Stimulated activated CD8-positive, alpha-beta memory T cell treated with anti-CD3 and anti-CD28 coated beads, Interleukin-4, amount 100 ng/mL, for 4 hours (primary cell): ENCODE measurements at regions not wholly inside any gene's neighbourhood (a gene's known extent, or its start where the extent isn't known, plus 50 kb on each side); places are given as distances from the start of the nearest gene placed in this dataset.

Experiments used
- DNase-seq, 2 donors: peaks; one replicate each; pipeline ENCODE4 v3.0.0-alpha.2; 2020; ENCODE audit warnings: low read depth in 2 of 2, low spot score in 1 of 2

DNA sequence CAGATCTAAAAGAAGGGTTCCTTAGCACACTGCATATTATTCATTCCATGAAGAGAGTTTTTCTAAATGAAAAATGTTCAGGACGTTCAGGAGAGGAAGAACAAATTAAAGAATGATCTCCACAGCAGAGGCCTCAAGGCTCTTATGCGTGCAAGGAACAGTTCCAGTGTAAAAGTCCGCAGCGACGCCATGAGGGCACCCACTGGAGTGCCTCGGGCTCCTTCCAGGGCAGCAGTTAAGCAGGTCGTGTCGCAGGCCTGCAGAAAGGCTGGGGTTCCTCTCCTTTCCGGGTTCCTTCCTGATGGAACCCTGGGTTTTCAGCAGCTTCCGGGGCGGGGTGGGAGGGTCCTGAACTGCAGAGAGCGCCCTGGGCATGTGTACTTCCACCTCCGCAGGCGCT, 87.1 kb upstream of the SELENOP start:
- no peak for DNase-seq

GRCh38 chr5:42896523-42896922, 84.8 kb upstream of the SELENOP start:
- no peak for DNase-seq

GRCh38 chr5:42894057-42894456, 82.4 kb upstream of the SELENOP start:
- no peak for DNase-seq

DNA sequence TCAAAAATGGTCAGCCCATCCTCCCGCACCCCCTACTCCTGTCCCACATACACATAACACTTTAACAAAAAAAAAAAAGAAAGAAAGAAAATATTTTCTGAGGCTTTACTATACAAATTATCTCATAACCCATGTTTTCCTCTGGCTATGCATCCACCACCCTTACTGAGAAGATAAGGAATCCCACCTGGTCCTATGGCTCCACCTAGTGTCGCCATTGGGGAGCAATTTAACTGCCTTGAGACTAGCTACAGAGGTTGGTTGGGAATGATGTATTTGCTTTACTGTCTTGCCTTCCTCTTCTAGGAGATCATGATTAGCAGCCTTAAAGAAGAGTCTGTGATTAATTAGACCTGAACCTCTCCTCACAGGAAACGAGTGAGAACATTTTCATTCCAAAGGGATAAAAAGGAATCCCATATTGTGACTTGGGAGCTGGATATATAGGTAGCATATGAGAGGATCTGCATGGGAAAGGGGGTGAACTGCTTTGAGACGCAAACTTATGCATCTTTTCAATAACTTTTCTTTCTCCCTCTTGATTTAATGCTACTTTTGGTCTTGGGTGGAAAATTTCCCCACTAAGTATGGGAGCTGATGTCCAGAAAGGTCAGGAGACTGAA, 77.7 kb upstream of the SELENOP start:
- DNase-seq = no peak

DNA sequence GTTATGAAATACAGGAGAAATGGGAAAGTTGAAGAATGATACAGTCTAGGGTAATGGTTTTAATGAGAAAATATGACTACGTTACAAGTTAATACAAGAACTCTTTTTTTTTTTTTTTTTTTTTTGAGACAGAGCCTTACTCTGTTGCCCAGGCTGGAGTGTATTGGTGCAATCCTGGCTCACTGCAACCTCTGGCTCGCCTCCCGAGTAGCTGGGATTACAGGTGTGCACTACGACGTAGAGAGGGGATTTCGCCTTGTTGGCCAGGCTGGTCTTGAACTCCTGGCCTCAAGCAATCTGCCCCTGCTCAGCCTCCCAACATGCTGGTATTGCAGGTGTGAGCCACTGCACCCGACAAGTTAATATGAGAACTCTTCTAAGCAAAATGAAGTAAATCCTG, 77.1 kb upstream of the SELENOP start:
- no peak for DNase-seq

- no peak for DNase-seq
These were observed 75.9 kb upstream of the SELENOP start for GRCh38 chr5:42887575-42887974.

GRCh38 chr5:42887097-42887496, 75.4 kb upstream of the SELENOP start:
- no peak for DNase-seq

DNA sequence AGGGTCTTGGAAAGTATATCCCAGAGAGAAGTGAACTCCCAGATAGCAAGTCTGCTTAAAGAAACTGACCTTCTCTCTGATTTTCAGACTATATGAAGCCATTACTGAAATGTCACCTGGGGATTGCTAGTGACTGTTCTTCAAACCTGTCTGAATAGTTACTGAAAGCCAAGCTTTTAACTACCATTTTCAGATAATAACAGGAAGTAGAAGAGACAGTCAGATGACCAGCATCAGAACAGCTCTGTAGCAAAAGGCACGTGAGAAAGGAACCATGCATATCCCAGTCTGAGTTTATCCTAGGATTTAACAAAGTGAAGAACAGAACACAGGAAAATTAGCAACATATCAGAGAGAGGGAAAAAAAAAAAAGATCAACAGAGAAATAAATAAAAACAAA, 74.9 kb upstream of the SELENOP start:
- DNase-seq = no peak

DNA sequence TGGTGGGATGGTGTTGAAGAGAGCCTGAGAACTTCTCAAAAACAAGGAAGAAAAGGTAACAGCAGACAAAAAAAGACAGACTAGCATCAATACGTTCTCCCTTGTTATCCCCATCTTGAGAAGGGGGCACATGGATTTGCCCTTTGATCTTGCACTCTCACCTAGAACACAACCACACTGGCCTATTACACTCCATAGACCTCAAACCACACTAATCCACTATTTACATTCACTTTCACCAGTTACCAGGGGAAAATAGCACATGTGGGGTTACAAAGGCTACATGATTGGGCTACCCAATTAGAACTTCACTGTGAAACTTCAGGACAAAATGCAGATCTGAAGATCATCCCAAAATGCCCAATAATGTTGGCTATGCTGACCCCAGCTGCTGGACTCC, 72.6 kb upstream of the SELENOP start:
- DNase-seq = no peak

DNA sequence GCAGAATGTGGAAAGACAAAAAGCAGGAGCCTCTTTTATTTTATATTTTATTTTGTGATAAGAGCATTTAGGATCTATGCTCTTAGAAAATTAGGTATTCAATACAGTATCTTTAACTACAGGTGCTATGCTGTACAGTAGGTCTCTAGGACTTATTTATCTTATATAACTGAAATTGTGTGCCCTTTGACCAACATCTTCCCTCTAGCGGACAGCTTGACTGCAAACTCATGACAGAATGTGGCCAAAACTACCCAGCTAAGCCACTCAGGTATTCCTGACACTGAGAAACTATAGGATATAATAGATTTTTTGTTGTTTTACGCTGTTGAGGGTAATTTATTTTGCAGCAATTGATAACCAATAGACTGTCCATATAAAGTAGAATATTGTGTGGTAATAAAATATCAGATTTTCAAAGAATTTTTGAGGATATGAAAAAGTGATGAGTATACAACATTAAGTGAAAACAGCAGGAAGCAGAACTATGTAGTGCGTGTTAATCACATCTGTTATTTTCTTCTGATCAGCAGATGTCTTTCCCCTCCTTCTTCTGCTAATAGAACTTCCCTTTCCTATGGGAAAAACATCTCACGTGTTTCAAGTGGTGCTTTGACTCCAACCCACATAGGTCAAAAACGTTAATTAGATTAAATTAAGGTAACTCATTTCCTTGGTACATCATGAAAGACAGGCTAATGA, 69.9 kb upstream of the SELENOP start:
- DNase-seq = no peak

DNA sequence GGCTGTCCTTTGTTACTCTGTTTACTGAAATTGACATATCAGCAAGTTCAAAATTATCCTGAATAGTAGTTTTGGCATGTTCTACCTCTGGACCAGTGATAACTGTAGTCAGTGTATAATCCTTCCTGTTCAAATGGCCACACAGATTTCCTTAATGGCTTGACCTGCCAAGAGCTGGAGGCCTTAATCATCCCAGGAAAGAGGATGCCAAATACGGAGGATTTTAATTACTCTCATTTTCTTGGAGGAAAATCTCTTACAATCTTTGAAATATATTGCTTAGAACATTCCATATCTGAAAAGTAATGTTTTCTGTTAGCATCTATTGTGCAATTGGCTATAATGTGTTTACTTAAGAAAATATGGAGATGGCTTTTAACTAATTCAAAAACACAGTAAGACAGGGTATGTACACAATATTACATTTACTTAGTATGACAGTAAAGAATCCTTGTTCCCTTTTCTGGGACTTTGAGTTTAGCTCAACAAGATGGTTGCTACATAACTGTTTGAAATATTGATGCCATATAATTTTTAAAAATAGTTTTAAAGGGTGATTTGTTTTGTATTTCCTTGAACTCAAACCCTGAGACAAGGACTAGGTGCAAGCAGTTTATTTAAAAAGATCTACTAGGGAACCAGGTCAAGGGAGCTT, 68.9 kb upstream of the SELENOP start:
- DNase-seq = no peak

- DNase-seq = no peak
These were observed 67.6 kb upstream of the SELENOP start for GRCh38 chr5:42879291-42879690.

GRCh38 chr5:42878550-42878949, 66.9 kb upstream of the SELENOP start:
- no peak for DNase-seq

GRCh38 chr5:42878041-42878440, 66.3 kb upstream of the SELENOP start:
- no peak for DNase-seq

GRCh38 chr5:42877431-42877830, 65.7 kb upstream of the SELENOP start:
- DNase-seq = no peak

GRCh38 chr5:42876375-42876844, 64.7 kb upstream of the SELENOP start:
- no peak for DNase-seq

GRCh38 chr5:42875785-42876374, 64.2 kb upstream of the SELENOP start:
- no peak for DNase-seq

DNA sequence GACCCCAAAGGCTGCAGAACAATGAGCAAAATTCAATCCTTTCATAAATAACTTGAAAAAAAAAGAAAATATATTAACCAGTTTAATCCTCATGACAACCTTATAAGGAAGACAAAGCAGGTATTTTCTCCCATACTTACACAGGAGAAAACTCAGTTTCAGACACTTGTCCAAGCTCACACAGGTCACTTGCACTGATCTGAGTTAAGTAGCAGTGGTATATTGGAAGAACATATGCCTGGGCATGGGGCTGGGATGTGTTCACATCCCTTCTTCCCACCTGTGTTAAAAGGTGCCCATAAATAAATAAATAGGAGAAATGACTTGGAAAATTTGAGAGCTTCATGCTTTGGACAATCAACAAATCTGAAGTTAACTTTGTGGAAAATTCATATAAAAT, 63.5 kb upstream of the SELENOP start:
- DNase-seq = no peak

DNA sequence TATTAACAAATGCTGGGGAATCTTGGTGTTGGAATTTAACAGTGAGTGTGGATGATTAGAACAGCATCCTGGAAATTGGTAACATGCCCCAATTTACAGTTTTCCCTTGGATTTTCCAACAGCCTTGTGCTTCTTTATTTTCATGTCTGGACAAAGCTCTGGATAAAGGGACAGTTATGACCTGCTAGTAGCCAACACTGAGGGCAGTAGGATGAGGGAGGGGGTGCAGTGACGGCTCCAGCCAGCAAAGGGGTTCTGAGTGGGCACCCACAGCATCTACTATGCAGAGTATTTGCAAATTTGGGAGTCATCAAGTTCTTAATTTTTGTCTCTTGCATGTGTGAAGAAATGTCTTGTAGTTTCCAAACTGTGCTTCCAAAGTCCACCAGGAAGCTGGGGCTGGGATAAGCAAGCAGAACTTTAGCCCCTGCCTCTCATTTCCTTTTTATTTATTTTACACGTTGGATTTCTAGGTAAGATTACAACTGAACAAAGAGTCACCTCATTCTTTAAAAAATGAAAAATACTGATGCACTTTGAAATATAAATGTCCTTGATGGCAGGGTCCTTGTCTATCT, 63.0 kb upstream of the SELENOP start:
- DNase-seq = no peak

DNA sequence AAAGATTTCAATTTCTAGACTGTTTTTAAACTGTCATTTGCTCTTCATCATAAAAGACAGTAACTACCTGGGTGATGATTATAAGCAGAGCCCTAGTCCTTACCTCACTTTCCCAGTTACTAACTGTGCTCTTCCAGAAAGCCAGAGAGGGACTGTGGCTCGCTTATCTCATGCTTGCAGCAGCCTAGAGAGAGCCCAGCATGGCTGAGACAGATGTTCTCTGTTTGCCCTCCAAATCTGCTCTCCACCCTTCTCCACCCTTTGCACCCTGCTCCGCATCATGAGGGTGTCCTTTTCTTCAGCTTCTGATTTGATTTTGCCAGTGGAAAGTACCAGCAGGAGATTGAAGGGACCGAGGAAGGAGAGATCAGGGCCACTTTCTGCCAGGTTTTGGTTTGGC, 61.2 kb upstream of the SELENOP start:
- no peak for DNase-seq

- DNase-seq = no peak
These were observed 59.3 kb upstream of the SELENOP start for GRCh38 chr5:42870882-42871418.
